GM23338 (cell line): ENCODE measurements at regions not wholly inside any gene's neighbourhood (a gene's known extent, or its start where the extent isn't known, plus 50 kb on each side); places are given as distances from the start of the nearest gene placed in this dataset.

Experiments used
- ATAC-seq: fragments of 200-7000 bp; cut with Tn5 transposase; 3 replicates; pipeline ENCODE4 v1.9.1; 2020
- DNase-seq: peaks from one replicate; pipeline ENCODE4 v3.0.0-alpha.2; 2015; ENCODE audit warnings: low spot score
- H2AFZ ChIP-seq: fragments of 200-600 bp; sonication (generic); 2 replicates; pipeline ENCODE4 v1.8.0; 2016; ENCODE audit warnings: antibody characterized with exemption, mild to moderate bottlenecking, moderate library complexity
- H3F3A ChIP-seq: fragments of 200-600 bp; sonication (generic); replicated peaks from 2 replicates; pipeline ENCODE4 v1.8.0; 2017; ENCODE audit warnings: antibody characterized with exemption, mixed run types, low read depth
- H3K27ac ChIP-seq: fragments of 200-600 bp; sonication (generic); 2 replicates; pipeline ENCODE4 v1.6.1; 2016; ENCODE audit warnings: low read depth
- H3K27me3 ChIP-seq: fragments of 200-600 bp; sonication (generic); 2 replicates; pipeline ENCODE4 v1.8.0; 2016; ENCODE audit warnings: mild to moderate bottlenecking, mixed run types, moderate library complexity; ENCODE audit not compliant: insufficient read depth
- H3K36me3 ChIP-seq: fragments of 200-600 bp; sonication (generic); 2 replicates; pipeline ENCODE4 v1.8.0; 2016; ENCODE audit warnings: mild to moderate bottlenecking; ENCODE audit not compliant: insufficient read depth
- H3K4me1 ChIP-seq: fragments of 200-600 bp; sonication (generic); 2 replicates; pipeline ENCODE4 v1.8.0; 2016; ENCODE audit warnings: mild to moderate bottlenecking, moderate library complexity; ENCODE audit not compliant: insufficient read depth
- H3K4me2 ChIP-seq: fragments of 200-600 bp; sonication (generic); 2 replicates; pipeline ENCODE4 v1.7.1; 2017; ENCODE audit warnings: mixed run types
- H3K4me3 ChIP-seq: fragments of 200-600 bp; sonication (generic); 2 replicates; pipeline ENCODE4 v1.6.1; 2016; ENCODE audit warnings: mixed run types
- H3K79me2 ChIP-seq: fragments of 200-600 bp; sonication (generic); replicated peaks from 2 replicates; pipeline ENCODE4 v1.8.0; 2017; ENCODE audit warnings: mild to moderate bottlenecking; ENCODE audit not compliant: insufficient read depth
- H3K9me2 ChIP-seq: fragments of 200-600 bp; sonication (generic); 2 replicates; pipeline ENCODE4 v1.8.0; 2017; ENCODE audit not compliant: insufficient read depth
- H4K20me1 ChIP-seq: fragments of 200-600 bp; sonication (generic); replicated peaks from 2 replicates; pipeline ENCODE4 v1.8.0; 2017; ENCODE audit warnings: mild to moderate bottlenecking; ENCODE audit not compliant: insufficient read depth
- H3K27ac Mint-ChIP-seq: 2 replicates; pipeline ENCODE4 v1.8.0; 2020; ENCODE audit warnings: inconsistent platforms, mild to moderate bottlenecking, moderate library complexity, mixed read lengths
- H3K27me3 Mint-ChIP-seq: 3 replicates; pipeline ENCODE4 v1.8.0; 2022; ENCODE audit warnings: low read depth, mild to moderate bottlenecking, moderate library complexity, mixed read lengths, inconsistent platforms; ENCODE audit not compliant: insufficient read depth, poor library complexity
- H3K36me3 Mint-ChIP-seq: 3 replicates; pipeline ENCODE4 v1.8.0; 2021; ENCODE audit warnings: low read depth, mild to moderate bottlenecking, inconsistent platforms, moderate library complexity, mixed read lengths
- H3K4me1 Mint-ChIP-seq: 3 replicates; pipeline ENCODE4 v1.8.0; 2020; ENCODE audit warnings: mild to moderate bottlenecking, inconsistent platforms, mixed read lengths
- H3K4me3 Mint-ChIP-seq: 3 replicates; pipeline ENCODE4 v1.8.0; 2021; ENCODE audit warnings: moderate library complexity, mild to moderate bottlenecking, inconsistent platforms, mixed read lengths
- H3K9me3 Mint-ChIP-seq: 3 replicates; pipeline ENCODE4 v1.8.0; 2020; ENCODE audit warnings: moderate library complexity, mild to moderate bottlenecking, inconsistent platforms, mixed read lengths
- EZH2phosphoT487 ChIP-seq: fragments of 200-600 bp; sonication (generic); IDR thresholded peaks from one replicate; pipeline ENCODE4 v1.8.1; 2018; ENCODE audit warnings: antibody characterized with exemption; ENCODE audit not compliant: unreplicated experiment
- JUNB ChIP-seq: IDR thresholded peaks from one replicate; pipeline ENCODE4 v1.6.1; 2016; ENCODE audit warnings: antibody characterized with exemption; ENCODE audit not compliant: unreplicated experiment
- NANOG ChIP-seq: IDR thresholded peaks from 2 replicates; pipeline ENCODE4 v1.6.1; 2016; ENCODE audit warnings: antibody characterized with exemption, borderline replicate concordance
- POLR2AphosphoS5 ChIP-seq: IDR thresholded peaks from 2 replicates; pipeline ENCODE4 v1.6.1; 2016; ENCODE audit warnings: antibody characterized with exemption, low read depth
- ZNF114 ChIP-seq: fragments of 250-450 bp; sonication (Bioruptor Pico); IDR thresholded peaks from 2 replicates; pipeline ENCODE4 v1.5.0; 2020; ENCODE audit warnings: mild to moderate bottlenecking, moderate library complexity
- ZNF331 ChIP-seq: fragments of 250-450 bp; sonication (Bioruptor Pico); IDR thresholded peaks from 2 replicates; pipeline ENCODE4 v1.5.0; 2020; ENCODE audit warnings: low read depth, mild to moderate bottlenecking, moderate library complexity
- TF ChIP-seq, protein P1 (sequence below), 2 experiments: fragments of 200-600 bp in 1 of 2; sonication (generic) in 1 of 2; conservative IDR thresholded peaks; 2 replicates each; pipeline versions ENCODE4 v1.5.1 to v1.6.1; 2016 to 2017; ENCODE audit warnings: antibody characterized with exemption in 2 of 2, low read depth in 2 of 2, mild to moderate bottlenecking in 2 of 2, moderate library complexity in 1 of 2
- TF ChIP-seq, protein P2 (sequence below): fragments of 250-450 bp; sonication (Bioruptor Pico); IDR thresholded peaks from 2 replicates; pipeline ENCODE4 v1.5.0; 2020; ENCODE audit warnings: mild to moderate bottlenecking, moderate library complexity

DNA sequence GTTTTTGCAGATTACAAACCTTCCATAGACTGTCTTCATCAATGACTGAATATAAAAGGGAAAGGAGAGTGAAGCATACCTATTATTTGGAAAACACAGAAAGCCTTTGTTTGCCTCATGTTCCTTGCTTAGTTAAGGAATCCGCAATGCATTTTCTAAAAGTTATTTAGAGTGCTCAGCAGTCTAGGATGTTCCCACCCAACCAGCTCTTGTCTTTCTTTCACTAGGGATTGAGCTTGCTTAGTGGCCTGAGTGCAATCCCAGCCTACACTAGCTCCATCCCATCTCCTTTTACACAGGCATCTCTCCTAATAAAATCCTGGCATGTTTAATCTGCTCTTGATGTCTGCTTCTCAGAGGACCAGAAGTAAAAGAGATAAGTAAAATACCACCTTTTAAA, 850.5 kb upstream of the GJE1 start (continued):
- TF ChIP-seq, protein P1, sequence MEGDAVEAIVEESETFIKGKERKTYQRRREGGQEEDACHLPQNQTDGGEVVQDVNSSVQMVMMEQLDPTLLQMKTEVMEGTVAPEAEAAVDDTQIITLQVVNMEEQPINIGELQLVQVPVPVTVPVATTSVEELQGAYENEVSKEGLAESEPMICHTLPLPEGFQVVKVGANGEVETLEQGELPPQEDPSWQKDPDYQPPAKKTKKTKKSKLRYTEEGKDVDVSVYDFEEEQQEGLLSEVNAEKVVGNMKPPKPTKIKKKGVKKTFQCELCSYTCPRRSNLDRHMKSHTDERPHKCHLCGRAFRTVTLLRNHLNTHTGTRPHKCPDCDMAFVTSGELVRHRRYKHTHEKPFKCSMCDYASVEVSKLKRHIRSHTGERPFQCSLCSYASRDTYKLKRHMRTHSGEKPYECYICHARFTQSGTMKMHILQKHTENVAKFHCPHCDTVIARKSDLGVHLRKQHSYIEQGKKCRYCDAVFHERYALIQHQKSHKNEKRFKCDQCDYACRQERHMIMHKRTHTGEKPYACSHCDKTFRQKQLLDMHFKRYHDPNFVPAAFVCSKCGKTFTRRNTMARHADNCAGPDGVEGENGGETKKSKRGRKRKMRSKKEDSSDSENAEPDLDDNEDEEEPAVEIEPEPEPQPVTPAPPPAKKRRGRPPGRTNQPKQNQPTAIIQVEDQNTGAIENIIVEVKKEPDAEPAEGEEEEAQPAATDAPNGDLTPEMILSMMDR (conservative IDR thresholded peaks at IDR 0.05; ENCODE audit: low read depth in 2 of 2), result no peak

DNA sequence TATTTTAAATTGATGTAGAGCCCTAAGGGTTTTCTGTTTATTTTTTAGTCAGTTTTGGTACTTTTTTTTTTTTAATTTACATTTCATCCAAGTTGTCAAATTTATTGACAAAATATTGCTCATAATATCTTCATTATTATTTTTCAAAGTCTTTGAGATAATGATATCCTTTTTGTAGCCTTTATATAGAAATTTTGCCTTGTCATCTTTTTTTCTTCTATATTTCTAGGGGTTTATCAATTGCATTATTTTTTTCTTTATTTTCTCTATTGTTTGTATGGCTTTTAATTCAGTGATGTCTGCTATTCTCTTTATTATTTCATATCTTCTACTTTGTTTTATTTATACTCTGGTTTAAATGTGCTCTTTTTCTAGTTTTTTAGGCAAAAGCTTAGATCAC, 863.0 kb upstream of the GJE1 start:
- Histone ChIP-seq H3K36me3 (no peaks in the 10 kb centered on the region; the same call in 1 of the 2 replicates), H3K9me2 (no peaks in the 10 kb centered on the region), H4K20me1 (no peaks in the 10 kb centered on the region), H3K4me1 (peaks cover 19% of the 10 kb centered on the region), H3K79me2 (no peaks in the 10 kb centered on the region), H3K27ac (no peak overlapping the region), H3F3A (no peaks in the 10 kb centered on the region), H3K4me2 (no peak overlapping the region), H2AFZ (no peak overlapping the region), H3K27me3 (no peaks in the 10 kb centered on the region), H3K4me3 (no peak overlapping the region)
- H3K4me3 Mint-ChIP-seq, result no peak overlapping the region
- DNase-seq (no peak), ATAC-seq (no peak)
- no peaks in the 10 kb centered on the region for H3K27me3 Mint-ChIP-seq
- TF ChIP-seq NANOG (no peak), JUNB (no peak), ZNF114 (no peak), ZNF331 (CRISPR knock-in tag) (no peak), POLR2AphosphoS5 (no peak), EZH2phosphoT487 (no peak)
- TF ChIP-seq, protein P1 (conservative IDR thresholded peaks at IDR 0.05; ENCODE audit: low read depth in 2 of 2), result no peak
- TF ChIP-seq, protein P2, sequence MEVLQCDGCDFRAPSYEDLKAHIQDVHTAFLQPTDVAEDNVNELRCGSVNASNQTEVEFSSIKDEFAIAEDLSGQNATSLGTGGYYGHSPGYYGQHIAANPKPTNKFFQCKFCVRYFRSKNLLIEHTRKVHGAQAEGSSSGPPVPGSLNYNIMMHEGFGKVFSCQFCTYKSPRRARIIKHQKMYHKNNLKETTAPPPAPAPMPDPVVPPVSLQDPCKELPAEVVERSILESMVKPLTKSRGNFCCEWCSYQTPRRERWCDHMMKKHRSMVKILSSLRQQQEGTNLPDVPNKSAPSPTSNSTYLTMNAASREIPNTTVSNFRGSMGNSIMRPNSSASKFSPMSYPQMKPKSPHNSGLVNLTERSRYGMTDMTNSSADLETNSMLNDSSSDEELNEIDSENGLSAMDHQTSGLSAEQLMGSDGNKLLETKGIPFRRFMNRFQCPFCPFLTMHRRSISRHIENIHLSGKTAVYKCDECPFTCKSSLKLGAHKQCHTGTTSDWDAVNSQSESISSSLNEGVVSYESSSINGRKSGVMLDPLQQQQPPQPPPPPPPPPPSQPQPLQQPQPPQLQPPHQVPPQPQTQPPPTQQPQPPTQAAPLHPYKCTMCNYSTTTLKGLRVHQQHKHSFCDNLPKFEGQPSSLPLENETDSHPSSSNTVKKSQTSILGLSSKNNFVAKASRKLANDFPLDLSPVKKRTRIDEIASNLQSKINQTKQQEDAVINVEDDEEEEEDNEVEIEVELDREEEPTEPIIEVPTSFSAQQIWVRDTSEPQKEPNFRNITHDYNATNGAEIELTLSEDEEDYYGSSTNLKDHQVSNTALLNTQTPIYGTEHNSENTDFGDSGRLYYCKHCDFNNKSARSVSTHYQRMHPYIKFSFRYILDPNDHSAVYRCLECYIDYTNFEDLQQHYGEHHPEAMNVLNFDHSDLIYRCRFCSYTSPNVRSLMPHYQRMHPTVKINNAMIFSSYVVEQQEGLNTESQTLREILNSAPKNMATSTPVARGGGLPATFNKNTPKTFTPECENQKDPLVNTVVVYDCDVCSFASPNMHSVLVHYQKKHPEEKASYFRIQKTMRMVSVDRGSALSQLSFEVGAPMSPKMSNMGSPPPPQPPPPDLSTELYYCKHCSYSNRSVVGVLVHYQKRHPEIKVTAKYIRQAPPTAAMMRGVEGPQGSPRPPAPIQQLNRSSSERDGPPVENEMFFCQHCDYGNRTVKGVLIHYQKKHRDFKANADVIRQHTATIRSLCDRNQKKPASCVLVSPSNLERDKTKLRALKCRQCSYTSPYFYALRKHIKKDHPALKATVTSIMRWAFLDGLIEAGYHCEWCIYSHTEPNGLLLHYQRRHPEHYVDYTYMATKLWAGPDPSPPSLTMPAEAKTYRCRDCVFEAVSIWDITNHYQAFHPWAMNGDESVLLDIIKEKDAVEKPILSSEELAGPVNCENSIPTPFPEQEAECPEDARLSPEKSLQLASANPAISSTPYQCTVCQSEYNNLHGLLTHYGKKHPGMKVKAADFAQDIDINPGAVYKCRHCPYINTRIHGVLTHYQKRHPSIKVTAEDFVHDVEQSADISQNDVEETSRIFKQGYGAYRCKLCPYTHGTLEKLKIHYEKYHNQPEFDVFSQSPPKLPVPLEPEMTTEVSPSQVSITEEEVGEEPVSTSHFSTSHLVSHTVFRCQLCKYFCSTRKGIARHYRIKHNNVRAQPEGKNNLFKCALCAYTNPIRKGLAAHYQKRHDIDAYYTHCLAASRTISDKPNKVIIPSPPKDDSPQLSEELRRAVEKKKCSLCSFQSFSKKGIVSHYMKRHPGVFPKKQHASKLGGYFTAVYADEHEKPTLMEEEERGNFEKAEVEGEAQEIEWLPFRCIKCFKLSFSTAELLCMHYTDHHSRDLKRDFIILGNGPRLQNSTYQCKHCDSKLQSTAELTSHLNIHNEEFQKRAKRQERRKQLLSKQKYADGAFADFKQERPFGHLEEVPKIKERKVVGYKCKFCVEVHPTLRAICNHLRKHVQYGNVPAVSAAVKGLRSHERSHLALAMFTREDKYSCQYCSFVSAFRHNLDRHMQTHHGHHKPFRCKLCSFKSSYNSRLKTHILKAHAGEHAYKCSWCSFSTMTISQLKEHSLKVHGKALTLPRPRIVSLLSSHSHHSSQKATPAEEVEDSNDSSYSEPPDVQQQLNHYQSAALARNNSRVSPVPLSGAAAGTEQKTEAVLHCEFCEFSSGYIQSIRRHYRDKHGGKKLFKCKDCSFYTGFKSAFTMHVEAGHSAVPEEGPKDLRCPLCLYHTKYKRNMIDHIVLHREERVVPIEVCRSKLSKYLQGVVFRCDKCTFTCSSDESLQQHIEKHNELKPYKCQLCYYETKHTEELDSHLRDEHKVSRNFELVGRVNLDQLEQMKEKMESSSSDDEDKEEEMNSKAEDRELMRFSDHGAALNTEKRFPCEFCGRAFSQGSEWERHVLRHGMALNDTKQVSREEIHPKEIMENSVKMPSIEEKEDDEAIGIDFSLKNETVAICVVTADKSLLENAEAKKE (CRISPR knock-in tag), result no peak
- H3K4me1 Mint-ChIP-seq, result peaks cover 21% of the 10 kb centered on the region
- no peaks in the 10 kb centered on the region for H3K9me3 Mint-ChIP-seq
- H3K27ac Mint-ChIP-seq, result no peak overlapping the region
- no peaks in the 10 kb centered on the region for H3K36me3 Mint-ChIP-seq
